Uterus (tissue), 2 donors: ENCODE measurements at regions not wholly inside any gene's neighbourhood (a gene's known extent, or its start where the extent isn't known, plus 50 kb on each side); places are given as distances from the start of the nearest gene placed in this dataset.

Source experiments
- POLR2A ChIP-seq, 2 donors: fragments of 450-650 bp; IDR thresholded peaks; one replicate each; pipeline ENCODE4 v1.6.1; 2016; ENCODE audit warnings: antibody characterized with exemption in 2 of 2, mild to moderate bottlenecking in 1 of 2, moderate library complexity in 1 of 2
- TF ChIP-seq, protein P1 (sequence below), 4 experiments: fragments of 200-600 bp in 2 of 4; fragments of 450-650 bp in 2 of 4; sonication (generic) in 2 of 4; IDR thresholded peaks; one replicate each; pipeline ENCODE4 v1.5.1; 2016 to 2019; ENCODE audit warnings: antibody characterized with exemption in 4 of 4, mild to moderate bottlenecking in 2 of 4, moderate library complexity in 1 of 4

DNA sequence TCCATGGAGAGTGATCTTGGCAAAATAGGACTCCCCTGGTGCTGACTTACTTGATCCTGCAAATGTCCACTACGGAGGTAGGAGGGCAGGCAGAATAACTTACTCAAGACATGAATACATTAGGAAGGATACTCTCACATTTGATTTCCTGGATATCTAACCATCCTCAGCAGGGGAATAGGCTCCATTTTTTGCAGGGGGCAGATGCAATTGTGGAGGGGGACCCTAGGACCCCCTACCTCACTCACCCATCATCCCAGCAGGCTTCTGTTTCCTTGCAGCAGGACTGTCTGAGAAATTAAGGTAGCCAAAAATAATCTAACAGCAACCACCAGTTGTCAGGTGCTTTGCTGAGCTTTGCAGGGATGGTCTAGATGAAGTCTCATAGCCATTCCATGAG lies 482.0 kb downstream of the ZNF536 start:
- TF ChIP-seq, protein P1, sequence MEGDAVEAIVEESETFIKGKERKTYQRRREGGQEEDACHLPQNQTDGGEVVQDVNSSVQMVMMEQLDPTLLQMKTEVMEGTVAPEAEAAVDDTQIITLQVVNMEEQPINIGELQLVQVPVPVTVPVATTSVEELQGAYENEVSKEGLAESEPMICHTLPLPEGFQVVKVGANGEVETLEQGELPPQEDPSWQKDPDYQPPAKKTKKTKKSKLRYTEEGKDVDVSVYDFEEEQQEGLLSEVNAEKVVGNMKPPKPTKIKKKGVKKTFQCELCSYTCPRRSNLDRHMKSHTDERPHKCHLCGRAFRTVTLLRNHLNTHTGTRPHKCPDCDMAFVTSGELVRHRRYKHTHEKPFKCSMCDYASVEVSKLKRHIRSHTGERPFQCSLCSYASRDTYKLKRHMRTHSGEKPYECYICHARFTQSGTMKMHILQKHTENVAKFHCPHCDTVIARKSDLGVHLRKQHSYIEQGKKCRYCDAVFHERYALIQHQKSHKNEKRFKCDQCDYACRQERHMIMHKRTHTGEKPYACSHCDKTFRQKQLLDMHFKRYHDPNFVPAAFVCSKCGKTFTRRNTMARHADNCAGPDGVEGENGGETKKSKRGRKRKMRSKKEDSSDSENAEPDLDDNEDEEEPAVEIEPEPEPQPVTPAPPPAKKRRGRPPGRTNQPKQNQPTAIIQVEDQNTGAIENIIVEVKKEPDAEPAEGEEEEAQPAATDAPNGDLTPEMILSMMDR (IDR thresholded peaks at IDR 0.05): no peak
- no peak for TF ChIP-seq POLR2A (IDR thresholded peaks at IDR 0.05)
